Stimulated activated CD4-positive, alpha-beta T cell treated with anti-CD3 and anti-CD28 coated beads, TNF-alpha, amount 100 ng/mL, for 4 hours (primary cell): ENCODE measurements at regions not wholly inside any gene's neighbourhood (a gene's known extent, or its start where the extent isn't known, plus 50 kb on each side); places are given as distances from the start of the nearest gene placed in this dataset.

Source experiments
- DNase-seq, 3 experiments: peaks; one replicate each; pipeline ENCODE4 v3.0.0-alpha.2; 2020; ENCODE audit warnings: low read depth in 3 of 3

DNA sequence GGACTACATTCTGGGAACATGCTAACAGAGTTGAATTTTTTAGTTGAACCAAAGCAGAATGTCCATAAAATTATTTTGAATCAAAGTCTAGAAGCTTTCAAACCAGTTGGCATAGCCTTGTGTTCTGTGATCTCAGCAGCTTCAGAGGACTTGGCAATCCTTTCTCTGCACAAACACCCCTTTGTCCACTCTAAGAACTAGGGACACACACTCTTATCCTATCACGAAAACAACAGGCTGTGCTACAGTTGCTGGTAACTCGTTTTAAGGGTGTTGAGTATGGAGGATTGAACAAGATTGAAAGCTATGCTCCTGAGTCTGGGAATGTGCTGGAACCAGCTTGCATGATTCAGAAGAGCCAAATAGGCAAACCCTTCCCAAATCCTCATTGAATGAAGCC lies 76.4 kb upstream of the PRSS58 start:
- DNase-seq = no peak

DNA sequence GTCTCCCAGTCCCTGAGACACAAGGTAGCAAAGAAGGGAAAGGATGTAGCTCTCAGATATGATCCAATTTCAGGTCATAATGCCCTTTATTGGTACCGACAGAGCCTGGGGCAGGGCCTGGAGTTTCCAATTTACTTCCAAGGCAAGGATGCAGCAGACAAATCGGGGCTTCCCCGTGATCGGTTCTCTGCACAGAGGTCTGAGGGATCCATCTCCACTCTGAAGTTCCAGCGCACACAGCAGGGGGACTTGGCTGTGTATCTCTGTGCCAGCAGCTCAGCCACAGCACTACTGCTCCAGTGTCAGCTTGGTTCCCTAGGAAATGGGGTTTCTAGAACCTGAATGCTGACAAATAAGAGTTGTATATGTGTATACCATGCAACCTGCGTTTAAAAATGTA lies 74.6 kb upstream of the PRSS58 start:
- no peak for DNase-seq

DNA sequence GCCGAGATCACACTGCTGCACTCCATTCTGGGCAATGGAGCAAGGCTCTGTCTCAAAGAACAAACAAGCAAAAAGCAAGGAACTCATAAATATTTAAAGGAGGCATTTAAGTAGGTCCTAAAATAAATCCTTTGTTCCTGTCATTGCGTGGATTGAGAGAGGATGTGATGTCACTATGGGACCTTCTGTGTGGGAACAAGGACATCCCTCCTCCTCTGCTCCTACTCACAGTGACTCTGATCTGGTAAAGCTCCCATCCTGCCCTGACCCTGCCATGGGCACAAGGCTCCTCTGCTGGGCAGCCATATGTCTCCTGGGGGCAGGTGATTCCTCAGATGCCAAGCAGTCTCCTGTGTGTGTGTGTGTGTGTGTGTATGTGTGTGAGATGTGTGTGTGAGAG lies 74.1 kb upstream of the PRSS58 start:
- no peak for DNase-seq

- no peak for DNase-seq
Measured at GRCh38 chr7:142329062-142329790, 71.4 kb upstream of the PRSS58 start.

GRCh38 chr7:142328551-142328950 lies 70.7 kb upstream of the PRSS58 start:
- DNase-seq = no peak

DNA sequence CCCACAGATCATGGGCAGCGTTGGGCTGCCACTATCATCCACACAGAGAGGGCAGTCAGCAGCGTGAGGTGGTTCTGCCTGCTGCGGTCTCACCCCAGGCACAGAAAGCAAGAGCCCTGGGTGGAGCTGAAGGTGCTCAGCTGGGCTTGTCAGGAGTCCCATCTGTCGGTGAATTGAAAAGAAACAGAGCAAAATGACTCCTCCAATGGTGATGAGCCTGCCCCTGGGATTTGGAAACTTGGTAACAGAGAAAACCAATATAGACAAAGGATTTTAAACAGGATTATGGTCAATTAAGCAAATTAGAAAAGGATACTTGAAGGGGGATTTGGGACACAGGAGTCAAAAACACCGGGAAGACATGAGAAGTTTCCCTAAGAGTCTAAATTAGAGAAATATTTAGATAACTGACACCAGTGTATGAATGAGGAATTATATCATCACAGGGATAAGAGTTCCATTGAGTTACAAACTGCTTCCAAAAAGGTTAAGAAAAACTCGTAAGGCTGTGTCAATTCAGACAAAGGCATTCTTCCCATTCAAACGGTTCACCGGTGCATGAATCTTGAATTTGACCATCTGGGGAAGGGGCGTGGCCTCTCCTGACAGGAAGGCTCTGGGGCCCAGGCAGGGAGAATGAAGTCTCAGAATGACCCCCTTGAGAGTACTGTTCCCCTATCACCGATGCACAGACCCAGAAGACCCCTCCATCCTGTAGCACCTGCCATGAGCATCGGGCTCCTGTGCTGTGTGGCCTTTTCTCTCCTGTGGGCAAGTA lies 70.0 kb upstream of the PRSS58 start:
- DNase-seq = no peak

GRCh38 chr7:142323706-142324105 lies 65.8 kb upstream of the PRSS58 start:
- no peak for DNase-seq

GRCh38 chr7:142321391-142321790 lies 63.5 kb upstream of the PRSS58 start:
- DNase-seq = no peak

DNA sequence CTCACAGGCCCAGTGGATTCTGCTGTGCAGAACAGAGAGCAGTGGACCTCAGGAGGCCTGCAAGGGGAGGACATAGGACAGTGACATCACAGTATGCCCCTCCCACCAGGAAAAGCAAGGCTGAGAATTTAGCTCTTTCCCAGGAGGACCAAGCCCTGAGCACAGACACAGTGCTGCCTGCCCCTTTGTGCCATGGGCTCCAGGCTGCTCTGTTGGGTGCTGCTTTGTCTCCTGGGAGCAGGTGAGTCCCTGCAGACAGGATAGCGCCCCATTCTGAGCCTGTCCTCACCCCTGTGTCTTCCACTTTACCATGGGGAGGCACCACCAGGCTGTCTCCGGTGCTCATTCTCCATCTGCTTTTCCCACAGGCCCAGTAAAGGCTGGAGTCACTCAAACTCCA lies 63.0 kb upstream of the PRSS58 start:
- DNase-seq = no peak

DNA sequence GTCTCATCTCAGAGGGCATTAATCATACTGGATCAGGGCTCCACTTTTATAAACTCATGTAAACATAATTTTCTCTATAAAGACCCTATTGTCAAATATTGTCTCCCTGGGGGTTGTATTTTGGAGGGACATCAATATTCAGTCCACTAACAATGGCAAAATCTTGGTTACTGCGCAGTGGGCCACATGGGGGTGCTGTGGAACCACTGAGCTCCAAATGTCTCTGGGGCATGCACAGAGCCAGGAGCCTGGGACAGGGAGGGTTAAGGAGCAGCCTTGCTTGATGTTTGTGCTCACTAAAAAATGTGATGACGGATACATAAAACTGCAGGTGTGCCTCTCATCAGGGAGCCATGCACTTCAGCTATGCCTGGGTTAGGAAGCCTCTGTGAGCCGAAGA lies 62.1 kb upstream of the PRSS58 start:
- DNase-seq = peak in 1 of 3 experiments; percentile 21

GRCh38 chr7:142314281-142314680 lies 56.4 kb upstream of the PRSS58 start:
- DNase-seq = no peak

GRCh38 chr7:142313528-142313927 lies 55.7 kb upstream of the PRSS58 start:
- DNase-seq = no peak

GRCh38 chr7:142311876-142312275 lies 54.0 kb upstream of the PRSS58 start:
- DNase-seq = no peak

DNA sequence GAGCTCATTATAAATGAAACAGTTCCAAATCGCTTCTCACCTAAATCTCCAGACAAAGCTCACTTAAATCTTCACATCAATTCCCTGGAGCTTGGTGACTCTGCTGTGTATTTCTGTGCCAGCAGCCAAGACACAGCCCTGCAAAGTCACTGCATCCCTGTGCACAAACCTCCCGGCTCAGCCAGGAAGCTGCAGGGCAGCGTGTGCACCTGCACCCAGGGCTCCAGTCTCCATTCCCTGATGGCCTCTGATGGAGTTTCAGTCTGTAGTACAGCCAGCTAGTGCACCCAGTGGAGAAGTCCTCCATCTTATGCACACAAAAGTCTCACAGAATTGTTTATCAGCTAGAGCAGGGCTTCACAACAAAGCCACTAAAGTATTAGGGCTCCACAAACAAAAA lies 51.1 kb upstream of the PRSS58 start:
- DNase-seq = no peak

DNA sequence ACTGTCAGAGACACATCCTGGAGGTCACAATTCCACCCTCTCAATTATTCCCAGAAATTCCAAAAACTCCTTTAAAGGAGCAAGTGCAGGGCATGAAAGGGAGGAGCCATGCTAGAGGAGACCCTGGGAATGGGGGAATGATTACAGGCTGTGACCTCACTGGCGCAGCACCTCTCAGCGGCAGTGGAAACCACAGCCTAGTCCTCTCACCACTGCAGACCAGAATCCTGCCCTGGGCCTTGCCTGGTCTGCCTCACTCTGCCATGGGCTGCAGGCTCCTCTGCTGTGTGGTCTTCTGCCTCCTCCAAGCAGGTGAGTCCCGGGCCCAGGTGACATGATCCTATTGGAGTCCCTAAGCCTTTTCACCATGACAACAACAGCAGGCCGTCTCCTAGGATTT lies 50.5 kb upstream of the PRSS58 start:
- DNase-seq = no peak
